Left cardiac atrium (tissue), 4 donors: ENCODE measurements at regions not wholly inside any gene's neighbourhood (a gene's known extent, or its start where the extent isn't known, plus 50 kb on each side); places are given as distances from the start of the nearest gene placed in this dataset.
A peak's percentile ranks its signal among the peaks of the same experiment; 100 is the strongest.

ENCODE experiments used
- ATAC-seq, 2 donors: fragments of 200-7000 bp; cut with Tn5 transposase; one replicate each; pipeline ENCODE4 v1.9.1; 2020; ENCODE audit warnings: mild to moderate bottlenecking in 2 of 2, moderate library complexity in 2 of 2
- DNase-seq: peaks from one replicate; pipeline ENCODE4 v3.0.0-alpha.2; 2020
- intact Hi-C, 2 donors: fragments of 100-400 bp; cut with DNase I; formaldehyde crosslinking; loops; one replicate each; pipeline versions ENCODE4 v1.14.1 to v1.15.1; 2022 to 2023
- donor health status: DM: no; HTN: yes; CAD: no.
- donor health status: DM: no; HTN: yes; CAD: no; lungs with severe emphysema.
- donor health status: DM: yes; HTN: yes; CAD: no.
- donor health status: Dilated cardiomyopathy.

GRCh38 chr12:115404761-115405470 lies 720.9 kb upstream of the TBX3 start:
- DNase-seq = no peak
- ATAC-seq = peak in 1 of 2 donors; percentile 82
- intact Hi-C loops = no loop called here

GRCh38 chr12:115403689-115404088 lies 719.7 kb upstream of the TBX3 start:
- no peak for ATAC-seq
- intact Hi-C loops = no loop called here

GRCh38 chr12:115403253-115403652 lies 719.3 kb upstream of the TBX3 start:
- intact Hi-C loops = no loop called here
- no peak for ATAC-seq
- no peak for DNase-seq

More at GRCh38 chr12:115403689-115404088, 719.7 kb upstream of the TBX3 start:
- DNase-seq = no peak

- ATAC-seq = no peak
- DNase-seq = no peak
- intact Hi-C loops = no loop called here
Measured at GRCh38 chr12:115402443-115403180, 718.6 kb upstream of the TBX3 start.

- DNase-seq (no peak), ATAC-seq (no peak)
- intact Hi-C loops = no loop called here
Measured at GRCh38 chr12:115401761-115402160, 717.8 kb upstream of the TBX3 start.

GRCh38 chr12:115400011-115400410 lies 716.0 kb upstream of the TBX3 start:
- intact Hi-C loops = no loop called here
- DNase-seq (no peak), ATAC-seq (no peak)

- DNase-seq (no peak), ATAC-seq (peak in 1 of 2 donors; percentile 41)
- intact Hi-C loops = no loop called here
Measured at GRCh38 chr12:115398311-115398781, 714.4 kb upstream of the TBX3 start.

- ATAC-seq = no peak
- intact Hi-C loops = no loop called here
Measured at GRCh38 chr12:115396567-115396966, 712.6 kb upstream of the TBX3 start.

GRCh38 chr12:115394496-115395220 lies 710.7 kb upstream of the TBX3 start:
- ATAC-seq (no peak), DNase-seq (no peak)
- intact Hi-C loops = no loop called here

More at GRCh38 chr12:115396567-115396966, 712.6 kb upstream of the TBX3 start:
- DNase-seq = no peak

GRCh38 chr12:115388139-115388538 lies 704.2 kb upstream of the TBX3 start:
- intact Hi-C loops = no loop called here
- DNase-seq (no peak), ATAC-seq (no peak)

GRCh38 chr12:115387467-115387901 lies 703.5 kb upstream of the TBX3 start:
- DNase-seq (no peak), ATAC-seq (no peak)
- intact Hi-C loops = no loop called here

GRCh38 chr12:115386946-115387345 lies 703.0 kb upstream of the TBX3 start:
- intact Hi-C loops = no loop called here
- ATAC-seq (no peak), DNase-seq (no peak)

GRCh38 chr12:115385141-115385540 lies 701.2 kb upstream of the TBX3 start:
- ATAC-seq = no peak

GRCh38 chr12:115384391-115384790 lies 700.4 kb upstream of the TBX3 start:
- DNase-seq (no peak), ATAC-seq (no peak)
- intact Hi-C loops = no loop called here

More at GRCh38 chr12:115385141-115385540, 701.2 kb upstream of the TBX3 start:
- no peak for DNase-seq
- intact Hi-C loops = no loop called here

- ATAC-seq = peak; percentile 50 to 92
- intact Hi-C loops = no loop called here
- DNase-seq = peak; percentile 46
Measured at GRCh38 chr12:115383668-115384067, 699.7 kb upstream of the TBX3 start.

GRCh38 chr12:115382681-115383080 lies 698.7 kb upstream of the TBX3 start:
- intact Hi-C loops = no loop called here
- DNase-seq (no peak), ATAC-seq (no peak)

- ATAC-seq = no peak
- intact Hi-C loops = no loop called here
- no peak for DNase-seq
Measured at GRCh38 chr12:115380546-115381120, 696.7 kb upstream of the TBX3 start.

- ATAC-seq (no peak), DNase-seq (no peak)
- intact Hi-C loops = no loop called here
Measured at GRCh38 chr12:115378291-115378690, 694.3 kb upstream of the TBX3 start.

GRCh38 chr12:115377779-115378178 lies 693.8 kb upstream of the TBX3 start:
- intact Hi-C loops = no loop called here
- no peak for ATAC-seq
- DNase-seq = no peak

GRCh38 chr12:115377230-115377629 lies 693.3 kb upstream of the TBX3 start:
- no peak for DNase-seq
- ATAC-seq = no peak
- intact Hi-C loops = no loop called here
